Type B pancreatic cell (in vitro differentiated cells): ENCODE measurements at regions not wholly inside any gene's neighbourhood (a gene's known extent, or its start where the extent isn't known, plus 50 kb on each side); places are given as distances from the start of the nearest gene placed in this dataset.

Experiments used
- DNase-seq: peaks from one replicate; pipeline ENCODE4 v3.0.0; 2021; ENCODE audit warnings: mixed read lengths; ENCODE audit not compliant: unreplicated experiment; ENCODE audit errors: extremely low spot score
- H3K27ac Mint-ChIP-seq: 2 replicates; pipeline ENCODE4 v1.8.0; 2021; ENCODE audit warnings: mild to moderate bottlenecking, mixed read lengths
- H3K27me3 Mint-ChIP-seq: 2 replicates; pipeline ENCODE4 v1.8.0; 2021; ENCODE audit warnings: mixed read lengths
- H3K36me3 Mint-ChIP-seq: 2 replicates; pipeline ENCODE4 v1.8.0; 2021; ENCODE audit warnings: mixed read lengths
- H3K4me1 Mint-ChIP-seq: one replicate; pipeline ENCODE4 v1.8.0; 2021; ENCODE audit warnings: mixed read lengths; ENCODE audit not compliant: unreplicated experiment
- H3K4me3 Mint-ChIP-seq: 2 replicates; pipeline ENCODE4 v1.8.0; 2021; ENCODE audit warnings: mild to moderate bottlenecking, mixed read lengths
- H3K9me3 Mint-ChIP-seq: 2 replicates; pipeline ENCODE4 v1.8.0; 2021; ENCODE audit warnings: mixed read lengths
- CTCF ChIP-seq: fragments of 200-600 bp; sonication (generic); conservative IDR thresholded peaks from 2 replicates; pipeline ENCODE4 v1.5.0; 2021; ENCODE audit warnings: antibody characterized with exemption, mild to moderate bottlenecking

- no peaks in the 10 kb centered on the region for H3K4me1 Mint-ChIP-seq
- no peak for DNase-seq
- no peak overlapping the region for H3K27ac Mint-ChIP-seq
- H3K27me3 Mint-ChIP-seq: peaks cover 3% of the 10 kb centered on the region
- no peaks in the 10 kb centered on the region for H3K9me3 Mint-ChIP-seq
- TF ChIP-seq CTCF: no peak
- H3K36me3 Mint-ChIP-seq: no peaks in the 10 kb centered on the region
- no peak overlapping the region for H3K4me3 Mint-ChIP-seq
These were observed 465.8 kb upstream of the PODXL start for GRCh38 chr7:132022188-132022587.

- Mint-ChIP-seq H3K9me3 (no peaks in the 10 kb centered on the region), H3K27ac (no peak overlapping the region), H3K27me3 (peaks cover 3% of the 10 kb centered on the region), H3K4me1 (no peaks in the 10 kb centered on the region), H3K4me3 (no peak overlapping the region), H3K36me3 (no peaks in the 10 kb centered on the region)
- no peak for DNase-seq
- TF ChIP-seq CTCF: no peak
These were observed 463.3 kb upstream of the PODXL start for GRCh38 chr7:132019703-132020102.

- Mint-ChIP-seq H3K9me3 (no peaks in the 10 kb centered on the region), H3K4me3 (no peak overlapping the region), H3K36me3 (no peaks in the 10 kb centered on the region), H3K4me1 (no peaks in the 10 kb centered on the region), H3K27me3 (peaks cover 4% of the 10 kb centered on the region), H3K27ac (no peak overlapping the region)
- DNase-seq: no peak
- TF ChIP-seq CTCF: no peak
These were observed 453.4 kb upstream of the PODXL start for GRCh38 chr7:132009778-132010177.

DNA sequence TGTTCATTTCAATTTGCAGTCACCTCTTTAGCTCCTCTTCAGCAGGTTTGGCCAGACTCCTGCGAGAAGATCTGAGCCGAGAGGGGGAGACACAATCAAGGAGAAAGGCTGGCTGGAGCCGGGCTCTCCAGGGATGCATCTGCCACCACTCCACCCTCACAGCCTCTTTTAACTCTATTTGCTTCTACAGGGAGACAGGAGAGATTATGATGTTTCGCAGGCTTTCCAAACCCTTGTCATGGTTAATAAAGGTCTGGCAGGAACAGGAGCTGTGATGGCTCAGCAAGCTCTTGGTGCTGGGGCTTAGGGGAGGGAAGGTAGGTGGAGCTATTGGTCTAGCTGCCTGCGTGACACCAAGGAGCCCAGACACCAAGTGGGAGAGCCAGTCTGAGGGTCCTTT, 448.1 kb upstream of the PODXL start:
- Mint-ChIP-seq H3K9me3 (no peaks in the 10 kb centered on the region), H3K27ac (no peak overlapping the region), H3K27me3 (peaks cover 9% of the 10 kb centered on the region), H3K4me1 (no peaks in the 10 kb centered on the region), H3K4me3 (no peak overlapping the region), H3K36me3 (no peaks in the 10 kb centered on the region)
- TF ChIP-seq CTCF: no peak
- no peak for DNase-seq

DNA sequence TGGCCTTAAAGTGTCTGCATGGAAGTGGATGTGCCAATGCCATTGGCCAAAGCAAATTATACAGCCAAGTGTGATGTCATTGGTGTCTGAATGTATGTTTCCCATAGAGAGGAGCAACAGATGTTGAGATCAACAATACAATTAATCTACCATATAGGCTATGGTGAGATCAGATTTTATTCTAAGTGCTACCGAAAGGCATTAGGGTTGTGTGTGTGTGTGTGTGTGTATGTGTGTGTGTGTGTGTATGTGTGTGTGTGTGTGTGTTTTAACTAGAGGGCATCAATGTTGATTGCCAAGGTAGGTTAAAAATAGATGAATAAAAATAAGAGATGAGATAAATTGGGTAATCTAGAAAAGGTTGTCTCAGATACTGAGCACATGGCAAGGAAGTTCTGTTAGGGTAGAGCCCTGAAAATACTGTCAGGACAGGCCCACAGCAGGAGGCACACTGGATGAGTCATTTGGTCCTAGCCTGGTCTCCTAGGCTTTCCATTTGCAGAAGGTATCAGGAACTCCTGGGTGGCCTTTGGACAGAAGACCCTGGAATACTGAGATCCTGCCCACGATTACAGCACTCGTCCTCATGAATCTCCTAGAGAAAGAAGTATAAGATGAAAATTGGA, 446.0 kb upstream of the PODXL start:
- H3K27ac Mint-ChIP-seq: no peak overlapping the region
- DNase-seq: no peak
- no peak for TF ChIP-seq CTCF
- H3K9me3 Mint-ChIP-seq: no peaks in the 10 kb centered on the region
- H3K4me3 Mint-ChIP-seq: no peak overlapping the region
- H3K36me3 Mint-ChIP-seq: no peaks in the 10 kb centered on the region
- H3K4me1 Mint-ChIP-seq: no peaks in the 10 kb centered on the region
- peaks cover 8% of the 10 kb centered on the region for H3K27me3 Mint-ChIP-seq

- TF ChIP-seq CTCF: no peak
These were observed 444.7 kb upstream of the PODXL start for GRCh38 chr7:132001146-132001545.

More at GRCh38 chr7:132001146-132001545, 444.7 kb upstream of the PODXL start:
- peaks cover 5% of the 10 kb centered on the region for H3K27me3 Mint-ChIP-seq
- DNase-seq: no peak
- no peak overlapping the region for H3K4me3 Mint-ChIP-seq
- H3K36me3 Mint-ChIP-seq: no peaks in the 10 kb centered on the region
- H3K27ac Mint-ChIP-seq: no peak overlapping the region
- no peaks in the 10 kb centered on the region for H3K9me3 Mint-ChIP-seq
- H3K4me1 Mint-ChIP-seq: no peaks in the 10 kb centered on the region
